ENCODE measurements at regions not wholly inside any gene's neighbourhood (a gene's known extent, or its start where the extent isn't known, plus 50 kb on each side); places are given as distances from the start of the nearest gene placed in this dataset.

DNA sequence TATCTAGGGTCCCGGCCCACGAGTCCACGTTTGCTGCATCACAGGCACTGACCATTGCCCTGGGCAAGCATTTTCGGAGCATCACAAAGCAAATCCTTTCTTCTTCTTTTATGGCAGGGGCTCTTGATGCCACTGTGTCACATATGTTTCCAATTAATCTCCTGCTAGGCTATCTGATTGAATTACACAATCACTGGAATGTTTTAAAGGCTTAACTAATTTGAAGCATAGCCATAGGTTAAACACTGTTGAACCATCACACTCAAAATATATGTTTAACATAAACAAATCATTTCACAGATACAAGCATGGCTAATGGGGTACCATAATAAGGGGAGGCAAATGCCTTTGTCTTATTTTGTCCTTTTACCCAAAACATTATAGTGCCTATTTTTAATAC is 338.3 kb downstream of the POU4F1 start:
- no peaks in the 10 kb centered on the region for H3K27me3 ChIP-seq (ENCODE audit: control insufficient read depth, insufficient read depth, low read length)
- DNase-seq (ENCODE audit: low read depth in 4 of 6, low spot score in 6 of 6), result peak in 1 of 6 donors; percentile 34
- 75% methylated on average over 4 of the region's 4 CpGs for WGBS (ENCODE audit: insufficient coverage)
- no peaks in the 10 kb centered on the region for H3K4me1 ChIP-seq (ENCODE audit: control insufficient read depth, insufficient read depth, low read length)
- H3K27ac ChIP-seq (ENCODE audit: low read depth, low read length), result no peak overlapping the region
- H3K4me3 ChIP-seq (ENCODE audit: low read depth, low read length), result no peak overlapping the region
- H3K9me3 ChIP-seq (ENCODE audit: control insufficient read depth, insufficient read depth, low read length), result peaks cover 1% of the 10 kb centered on the region
- H3K36me3 ChIP-seq (ENCODE audit: control insufficient read depth, insufficient read depth, low read length), result no peaks in the 10 kb centered on the region

DNA sequence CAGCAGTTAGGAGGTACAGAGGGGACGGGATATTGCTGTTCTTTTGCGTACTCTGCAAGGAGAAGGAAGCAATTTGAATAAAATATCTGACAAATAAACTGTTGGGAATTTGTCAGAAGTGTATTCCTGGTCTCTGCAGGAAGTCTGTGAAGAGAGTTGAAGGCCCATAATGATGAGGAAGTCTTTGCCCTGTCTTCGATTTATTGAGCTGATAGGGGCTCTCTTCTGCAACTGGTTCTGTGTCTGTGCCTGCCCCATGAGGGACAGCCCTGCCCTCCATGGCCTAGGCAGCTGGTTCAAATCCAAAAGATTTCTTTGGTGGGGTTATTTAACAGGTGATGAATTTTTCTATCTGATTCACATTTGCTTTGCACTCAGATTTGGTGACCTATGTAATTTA is 339.7 kb upstream of the EDNRB start:
- no peak for DNase-seq (ENCODE audit: low read depth in 4 of 6, low spot score in 6 of 6)
- H3K9me3 ChIP-seq (ENCODE audit: control insufficient read depth, insufficient read depth, low read length), result peaks cover 1% of the 10 kb centered on the region
- no peaks in the 10 kb centered on the region for H3K27me3 ChIP-seq (ENCODE audit: control insufficient read depth, insufficient read depth, low read length)
- H3K4me3 ChIP-seq (ENCODE audit: low read depth, low read length), result no peak overlapping the region
- H3K27ac ChIP-seq (ENCODE audit: low read depth, low read length), result no peak overlapping the region
- no peaks in the 10 kb centered on the region for H3K4me1 ChIP-seq (ENCODE audit: control insufficient read depth, insufficient read depth, low read length)
- WGBS (ENCODE audit: insufficient coverage), result 59% methylated on average over 3 of the region's 3 CpGs
- H3K36me3 ChIP-seq (ENCODE audit: control insufficient read depth, insufficient read depth, low read length), result no peaks in the 10 kb centered on the region

DNA sequence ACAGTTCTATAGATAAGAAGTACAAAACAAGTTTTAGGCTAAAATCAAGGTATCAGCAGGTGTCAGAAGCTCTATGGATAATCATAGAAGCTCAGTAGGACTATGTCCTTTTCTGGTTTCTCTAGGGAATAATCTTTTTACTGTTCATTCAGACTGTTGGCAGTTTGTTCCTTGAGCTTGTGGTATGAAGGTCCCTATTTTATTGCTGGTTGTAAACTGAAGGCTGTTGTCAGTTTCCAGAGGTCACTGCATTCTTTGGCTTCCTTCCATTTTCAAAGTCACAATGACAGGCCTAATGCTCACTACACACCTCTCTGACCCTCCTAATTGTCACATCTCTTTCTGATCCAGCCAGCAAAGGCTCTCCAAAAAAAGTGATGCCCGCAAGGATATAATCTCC is 337.9 kb upstream of the EDNRB start:
- no peak for DNase-seq (ENCODE audit: low read depth in 4 of 6, low spot score in 6 of 6)

DNA sequence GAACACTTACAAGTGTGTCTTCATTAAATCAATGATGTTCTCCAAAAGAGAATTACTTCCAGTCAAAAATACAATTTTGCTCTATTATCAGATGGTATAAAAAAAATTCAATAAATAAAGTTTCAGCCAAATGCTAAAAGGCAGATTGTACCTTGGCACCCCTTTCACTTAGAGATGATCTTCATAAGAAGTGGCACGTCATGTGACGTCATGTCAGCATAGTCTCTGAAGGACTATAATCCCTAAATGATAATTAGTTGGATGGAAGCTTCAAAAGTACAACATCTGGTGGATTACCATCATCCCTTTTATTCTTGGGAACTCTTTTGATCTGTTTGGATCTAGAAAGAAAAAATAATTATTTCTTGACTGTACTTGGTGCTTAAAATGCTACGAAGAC is 335.5 kb upstream of the EDNRB start:
- no peaks in the 10 kb centered on the region for H3K27me3 ChIP-seq (ENCODE audit: control insufficient read depth, insufficient read depth, low read length)
- DNase-seq (ENCODE audit: low read depth in 4 of 6, low spot score in 6 of 6), result no peak
- H3K4me3 ChIP-seq (ENCODE audit: low read depth, low read length), result no peak overlapping the region
- H3K27ac ChIP-seq (ENCODE audit: low read depth, low read length), result no peak overlapping the region
- WGBS (ENCODE audit: insufficient coverage), result no CpG with 5 or more reads among the region's 3 CpGs
- H3K9me3 ChIP-seq (ENCODE audit: control insufficient read depth, insufficient read depth, low read length), result no peaks in the 10 kb centered on the region
- no peaks in the 10 kb centered on the region for H3K4me1 ChIP-seq (ENCODE audit: control insufficient read depth, insufficient read depth, low read length)
- H3K36me3 ChIP-seq (ENCODE audit: control insufficient read depth, insufficient read depth, low read length), result no peaks in the 10 kb centered on the region

More for the DNA sequence above, 337.9 kb upstream of the EDNRB start:
- Histone ChIP-seq H3K4me3 (ENCODE audit: low read depth, low read length) (no peak overlapping the region), H3K9me3 (ENCODE audit: control insufficient read depth, insufficient read depth, low read length) (peaks cover 1% of the 10 kb centered on the region), H3K27ac (ENCODE audit: low read depth, low read length) (no peak overlapping the region), H3K4me1 (ENCODE audit: control insufficient read depth, insufficient read depth, low read length) (no peaks in the 10 kb centered on the region), H3K36me3 (ENCODE audit: control insufficient read depth, insufficient read depth, low read length) (no peaks in the 10 kb centered on the region), H3K27me3 (ENCODE audit: control insufficient read depth, insufficient read depth, low read length) (no peaks in the 10 kb centered on the region)
- no CpG with 5 or more reads among the region's 1 CpG for WGBS (ENCODE audit: insufficient coverage)

DNA sequence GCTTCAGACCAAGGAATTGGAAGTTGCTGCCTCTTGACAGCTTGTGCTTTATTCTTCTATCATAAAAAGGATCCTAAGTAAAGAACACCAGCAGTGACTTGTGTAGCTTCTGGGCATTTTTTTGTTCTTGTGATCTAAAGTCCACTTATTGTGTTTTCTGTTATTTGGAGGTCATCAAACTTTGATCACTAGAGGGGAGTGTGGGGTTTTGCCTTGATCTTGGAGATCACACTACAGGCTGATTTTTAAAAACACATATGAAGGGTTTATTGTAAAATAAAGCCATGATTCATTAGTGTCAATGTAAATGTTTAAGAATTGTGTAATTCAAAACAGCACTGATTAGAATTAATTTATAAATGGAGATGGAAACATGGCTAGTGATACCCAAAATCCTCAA is 328.7 kb upstream of the EDNRB start:
- no peak for DNase-seq (ENCODE audit: low read depth in 4 of 6, low spot score in 6 of 6)
- H3K27ac ChIP-seq (ENCODE audit: low read depth, low read length), result no peak overlapping the region
- no peaks in the 10 kb centered on the region for H3K4me1 ChIP-seq (ENCODE audit: control insufficient read depth, insufficient read depth, low read length)
- H3K9me3 ChIP-seq (ENCODE audit: control insufficient read depth, insufficient read depth, low read length), result no peaks in the 10 kb centered on the region
- H3K4me3 ChIP-seq (ENCODE audit: low read depth, low read length), result no peak overlapping the region
- H3K27me3 ChIP-seq (ENCODE audit: control insufficient read depth, insufficient read depth, low read length), result no peaks in the 10 kb centered on the region
- no peaks in the 10 kb centered on the region for H3K36me3 ChIP-seq (ENCODE audit: control insufficient read depth, insufficient read depth, low read length)

DNA sequence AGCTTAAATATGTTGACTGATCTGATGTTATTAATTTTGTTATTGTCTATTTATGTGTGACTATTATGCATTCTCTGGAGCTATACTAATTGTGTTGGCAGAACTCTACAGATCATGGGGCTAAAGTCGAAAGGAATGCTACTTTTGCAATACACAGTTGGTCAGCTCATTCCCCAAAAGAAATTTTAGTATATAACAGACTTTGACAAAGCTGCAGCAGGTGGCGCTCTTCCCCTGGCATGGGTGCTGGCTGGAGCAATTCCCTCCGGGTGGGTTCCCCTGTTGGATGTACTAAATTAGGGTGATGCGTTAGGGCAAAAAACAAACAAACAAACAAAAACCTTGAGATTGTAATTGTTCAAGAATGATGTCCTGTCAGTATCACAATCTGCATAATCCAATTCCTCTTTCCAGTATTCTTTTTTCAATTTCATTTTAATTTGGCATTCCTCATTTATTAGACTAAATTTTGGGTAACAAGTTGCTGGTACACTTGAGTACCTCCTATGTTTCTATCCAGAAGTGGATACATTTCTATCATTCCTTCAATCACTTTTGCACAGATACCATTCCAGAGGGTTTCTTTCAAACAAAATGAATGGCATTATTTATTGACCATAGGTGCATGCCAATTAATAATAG is 322.8 kb upstream of the EDNRB start:
- no CpG with 5 or more reads among the region's 4 CpGs for WGBS (ENCODE audit: insufficient coverage)
- peak in 3 of 6 donors; percentile 17 to 64 (median 53) for DNase-seq (ENCODE audit: low read depth in 4 of 6, low spot score in 6 of 6)
- Histone ChIP-seq H3K4me3 (ENCODE audit: low read depth, low read length) (no peak overlapping the region), H3K27ac (ENCODE audit: low read depth, low read length) (no peak overlapping the region), H3K27me3 (ENCODE audit: control insufficient read depth, insufficient read depth, low read length) (no peaks in the 10 kb centered on the region), H3K4me1 (ENCODE audit: control insufficient read depth, insufficient read depth, low read length) (no peaks in the 10 kb centered on the region), H3K36me3 (ENCODE audit: control insufficient read depth, insufficient read depth, low read length) (no peaks in the 10 kb centered on the region), H3K9me3 (ENCODE audit: control insufficient read depth, insufficient read depth, low read length) (no peaks in the 10 kb centered on the region)

DNA sequence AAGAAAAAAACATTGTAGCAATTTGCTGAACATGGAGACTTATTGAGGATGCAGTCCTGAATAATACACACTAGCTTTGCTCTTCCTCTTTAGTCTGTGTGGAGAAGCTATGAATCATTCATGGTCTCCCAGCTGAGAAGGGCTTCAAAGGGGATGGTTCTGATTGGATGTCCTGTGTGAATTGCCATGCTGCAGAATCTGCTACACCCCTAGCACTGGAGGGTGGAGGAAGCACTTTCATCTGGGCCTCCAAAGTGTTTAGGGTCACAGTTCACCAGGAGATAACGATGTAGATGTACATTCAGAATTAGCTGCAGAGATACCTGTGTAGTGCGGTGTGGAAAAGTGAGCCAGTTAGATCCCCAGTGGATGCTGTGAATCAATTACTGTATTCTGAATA is 321.1 kb upstream of the EDNRB start:
- no peak overlapping the region for H3K4me3 ChIP-seq (ENCODE audit: low read depth, low read length)
- no peaks in the 10 kb centered on the region for H3K36me3 ChIP-seq (ENCODE audit: control insufficient read depth, insufficient read depth, low read length)
- DNase-seq (ENCODE audit: low read depth in 4 of 6, low spot score in 6 of 6), result peak in 2 of 6 donors; percentile 4 to 49
- no peaks in the 10 kb centered on the region for H3K4me1 ChIP-seq (ENCODE audit: control insufficient read depth, insufficient read depth, low read length)
- no peaks in the 10 kb centered on the region for H3K27me3 ChIP-seq (ENCODE audit: control insufficient read depth, insufficient read depth, low read length)
- no peak overlapping the region for H3K27ac ChIP-seq (ENCODE audit: low read depth, low read length)
- 0% methylated on average over 1 of the region's 2 CpGs for WGBS (ENCODE audit: insufficient coverage)
- H3K9me3 ChIP-seq (ENCODE audit: control insufficient read depth, insufficient read depth, low read length), result no peaks in the 10 kb centered on the region

DNA sequence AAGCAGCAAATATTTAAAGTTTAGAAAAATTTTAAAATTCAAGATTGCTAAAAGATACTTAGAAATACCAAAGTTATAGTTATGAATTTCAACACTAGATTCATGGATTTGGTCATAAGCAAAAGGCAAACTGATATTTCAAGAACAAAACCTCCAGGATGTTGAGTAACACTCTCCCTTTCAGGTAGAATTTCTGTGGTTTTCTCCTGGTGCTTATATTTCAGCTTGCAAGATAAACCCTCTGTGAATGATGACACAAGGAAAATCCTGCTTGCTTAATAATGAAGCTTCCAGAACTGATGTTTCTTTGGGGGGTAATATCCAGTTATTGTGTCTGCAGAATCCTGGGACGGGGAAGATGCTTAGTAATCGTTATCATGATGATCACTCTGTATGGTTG is 320.3 kb upstream of the EDNRB start:
- no peaks in the 10 kb centered on the region for H3K27me3 ChIP-seq (ENCODE audit: control insufficient read depth, insufficient read depth, low read length)
- H3K4me3 ChIP-seq (ENCODE audit: low read depth, low read length), result no peak overlapping the region
- no peaks in the 10 kb centered on the region for H3K36me3 ChIP-seq (ENCODE audit: control insufficient read depth, insufficient read depth, low read length)
- peak in 1 of 6 donors; percentile 87 for DNase-seq (ENCODE audit: low read depth in 4 of 6, low spot score in 6 of 6)
- WGBS (ENCODE audit: insufficient coverage), result 90% methylated on average over 2 of the region's 2 CpGs
- no peaks in the 10 kb centered on the region for H3K9me3 ChIP-seq (ENCODE audit: control insufficient read depth, insufficient read depth, low read length)
- H3K27ac ChIP-seq (ENCODE audit: low read depth, low read length), result no peak overlapping the region
- H3K4me1 ChIP-seq (ENCODE audit: control insufficient read depth, insufficient read depth, low read length), result no peaks in the 10 kb centered on the region

DNA sequence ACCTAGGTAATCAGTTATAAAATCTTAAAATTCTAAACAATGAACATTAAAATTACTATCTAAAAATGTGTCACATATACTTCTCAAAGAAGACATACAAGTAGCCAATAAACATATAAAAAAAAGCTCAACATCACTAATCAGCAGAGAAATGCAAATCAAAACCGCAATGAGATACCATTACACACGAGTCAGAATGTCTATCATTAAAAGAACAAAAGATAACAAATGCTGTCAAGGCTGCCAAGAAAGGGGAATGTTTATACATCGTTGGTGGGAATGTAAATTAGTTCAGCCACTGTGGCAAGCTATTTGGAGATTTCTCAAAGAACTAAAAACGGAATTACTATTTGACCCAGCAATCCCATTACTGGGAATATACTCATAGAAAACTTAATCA is 310.3 kb upstream of the EDNRB start:
- no CpG with 5 or more reads among the region's 4 CpGs for WGBS (ENCODE audit: insufficient coverage)
- Histone ChIP-seq H3K36me3 (ENCODE audit: control insufficient read depth, insufficient read depth, low read length) (no peaks in the 10 kb centered on the region), H3K9me3 (ENCODE audit: control insufficient read depth, insufficient read depth, low read length) (no peaks in the 10 kb centered on the region), H3K4me3 (ENCODE audit: low read depth, low read length) (no peak overlapping the region), H3K27me3 (ENCODE audit: control insufficient read depth, insufficient read depth, low read length) (no peaks in the 10 kb centered on the region), H3K4me1 (ENCODE audit: control insufficient read depth, insufficient read depth, low read length) (no peaks in the 10 kb centered on the region), H3K27ac (ENCODE audit: low read depth, low read length) (no peak overlapping the region)
- no peak for DNase-seq (ENCODE audit: low read depth in 4 of 6, low spot score in 6 of 6)

DNA sequence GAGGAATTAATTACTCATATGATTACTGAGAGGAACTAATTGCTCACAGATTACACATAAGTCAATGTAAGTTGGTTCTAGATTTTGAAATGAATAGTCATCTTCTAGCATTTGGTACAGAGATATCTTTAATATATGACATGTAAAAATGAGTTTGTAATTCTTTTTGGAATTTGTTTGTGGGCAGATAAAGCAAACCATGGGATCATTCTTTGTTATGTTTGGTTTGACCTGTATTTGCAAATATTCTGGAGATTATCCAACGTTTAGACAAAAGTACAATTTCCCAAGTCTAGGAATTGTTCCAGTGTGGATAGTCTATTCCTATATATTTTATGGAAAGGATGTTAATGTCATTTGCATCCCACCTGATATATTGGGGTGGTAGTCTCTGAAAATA is 309.6 kb upstream of the EDNRB start:
- no peaks in the 10 kb centered on the region for H3K4me1 ChIP-seq (ENCODE audit: control insufficient read depth, insufficient read depth, low read length)
- no peak overlapping the region for H3K4me3 ChIP-seq (ENCODE audit: low read depth, low read length)
- no peaks in the 10 kb centered on the region for H3K27me3 ChIP-seq (ENCODE audit: control insufficient read depth, insufficient read depth, low read length)
- no peak overlapping the region for H3K27ac ChIP-seq (ENCODE audit: low read depth, low read length)
- H3K9me3 ChIP-seq (ENCODE audit: control insufficient read depth, insufficient read depth, low read length), result no peaks in the 10 kb centered on the region
- DNase-seq (ENCODE audit: low read depth in 4 of 6, low spot score in 6 of 6), result no peak
- H3K36me3 ChIP-seq (ENCODE audit: control insufficient read depth, insufficient read depth, low read length), result no peaks in the 10 kb centered on the region
- no CpG with 5 or more reads among the region's 1 CpG for WGBS (ENCODE audit: insufficient coverage)

All from spinal cord (tissue), 9 donors.